ENCODE measurements at regions not wholly inside any gene's neighbourhood (a gene's known extent, or its start where the extent isn't known, plus 50 kb on each side); places are given as distances from the start of the nearest gene placed in this dataset.

DNA sequence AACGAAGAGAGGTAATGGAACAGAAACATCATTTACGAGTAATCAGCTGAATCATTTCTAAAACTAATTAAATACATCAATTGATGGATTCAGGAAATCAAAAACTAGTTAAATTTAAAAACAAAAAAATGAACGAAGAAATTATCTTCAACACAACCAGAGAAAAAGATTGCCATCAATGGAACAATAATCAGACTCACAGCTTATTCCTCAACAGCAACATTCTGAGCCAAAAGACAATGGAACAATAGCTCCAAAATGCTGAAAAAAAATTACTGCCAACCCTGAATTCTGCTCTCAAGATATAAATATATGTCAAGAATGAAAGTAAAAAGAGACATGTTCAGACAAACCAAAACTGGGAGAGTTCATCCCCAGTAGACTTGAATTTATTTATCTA, 65.5 kb upstream of the KLF3 start:
- DNase-seq (ENCODE audit: low read depth in 2 of 2), result no peak

DNA sequence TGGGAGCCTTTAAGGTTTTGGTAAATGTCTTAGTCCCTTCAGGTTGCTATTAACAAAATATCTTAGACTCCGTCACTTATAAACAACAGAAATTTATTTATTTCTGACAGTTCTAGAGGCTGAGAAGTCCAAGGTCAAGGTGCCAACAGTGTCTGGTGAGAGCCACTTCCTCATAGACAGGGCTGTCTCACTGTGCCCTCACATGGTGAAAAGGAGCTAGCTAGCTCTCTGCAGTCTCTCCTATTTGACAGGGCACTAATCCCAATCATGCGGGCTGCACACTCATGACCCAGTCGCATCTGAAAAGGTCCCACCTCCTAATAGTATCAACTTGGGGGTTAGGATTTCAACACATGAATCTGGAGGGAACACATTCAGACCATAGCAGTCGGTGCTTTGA, 63.4 kb upstream of the KLF3 start:
- no peak for DNase-seq (ENCODE audit: low read depth in 2 of 2)

DNA sequence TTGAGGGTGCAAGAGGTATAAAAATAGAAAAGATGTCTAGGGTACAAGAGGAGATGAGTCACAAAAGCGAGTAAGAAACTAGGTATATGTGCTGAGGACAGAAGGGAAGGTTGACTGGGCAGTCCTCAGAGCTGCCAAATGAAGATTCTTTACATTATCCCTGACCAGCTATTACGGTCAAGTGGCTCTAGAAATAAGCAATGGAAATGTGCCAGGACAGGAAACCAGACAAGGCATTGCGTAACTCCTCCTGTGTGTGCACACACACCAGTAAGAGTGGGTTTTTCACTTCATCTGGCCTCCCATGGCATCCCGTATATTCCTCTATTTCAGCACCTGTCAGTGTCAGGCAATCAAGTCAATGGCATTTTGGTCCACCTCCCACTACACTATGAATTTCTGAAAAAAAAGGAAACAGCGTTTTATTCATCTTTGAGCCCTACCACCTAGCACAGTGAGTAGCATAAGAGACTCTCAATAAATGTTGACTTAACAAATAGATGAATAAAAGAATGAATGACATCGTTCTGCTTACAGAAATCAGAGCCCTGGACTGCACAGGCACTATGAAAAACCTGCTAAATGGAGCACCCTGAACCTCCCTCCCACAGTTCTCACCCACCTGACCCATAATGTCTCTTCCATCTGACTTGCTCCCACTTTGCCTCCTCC, 62.6 kb upstream of the KLF3 start:
- DNase-seq (ENCODE audit: low read depth in 2 of 2), result no peak

DNA sequence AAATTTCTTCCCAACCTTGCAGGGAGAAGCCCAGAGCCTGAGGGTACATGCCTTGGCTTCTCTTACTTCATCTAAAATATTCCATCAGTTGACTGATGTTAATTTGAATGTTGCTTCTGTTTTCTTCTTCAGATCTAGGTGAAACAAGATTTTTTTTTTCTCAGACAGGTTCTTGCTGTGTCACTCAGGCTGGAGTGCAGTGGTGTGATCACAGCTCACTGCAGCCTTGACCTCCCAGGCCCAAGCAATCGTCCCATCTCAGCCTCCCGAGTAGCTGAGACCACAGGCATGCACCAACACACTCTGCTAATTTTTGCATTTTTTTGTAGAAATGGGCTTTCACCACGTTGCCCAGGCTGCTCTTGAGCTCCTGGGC, 62.1 kb upstream of the KLF3 start:
- DNase-seq (ENCODE audit: low read depth in 2 of 2), result no peak

DNA sequence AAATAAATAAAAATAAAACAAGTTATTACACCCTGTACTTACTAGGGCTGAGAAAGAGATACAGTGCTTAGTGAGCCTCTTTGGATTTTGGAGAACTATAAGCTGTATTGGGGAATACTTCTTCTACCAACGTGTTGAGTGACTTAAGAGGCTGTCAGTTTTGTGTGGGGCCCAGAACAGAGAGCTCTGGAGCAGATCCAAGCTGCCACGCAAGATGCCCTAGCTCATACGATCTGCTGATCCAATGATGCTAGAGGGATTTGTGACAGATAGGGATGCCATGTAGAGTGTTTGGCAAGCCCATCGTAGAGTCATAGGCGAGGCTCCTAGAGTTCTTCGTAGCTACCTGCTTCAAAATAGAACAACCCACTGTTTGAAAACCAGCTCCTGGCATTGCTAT, 60.3 kb upstream of the KLF3 start:
- no peak for DNase-seq (ENCODE audit: low read depth in 2 of 2)

DNA sequence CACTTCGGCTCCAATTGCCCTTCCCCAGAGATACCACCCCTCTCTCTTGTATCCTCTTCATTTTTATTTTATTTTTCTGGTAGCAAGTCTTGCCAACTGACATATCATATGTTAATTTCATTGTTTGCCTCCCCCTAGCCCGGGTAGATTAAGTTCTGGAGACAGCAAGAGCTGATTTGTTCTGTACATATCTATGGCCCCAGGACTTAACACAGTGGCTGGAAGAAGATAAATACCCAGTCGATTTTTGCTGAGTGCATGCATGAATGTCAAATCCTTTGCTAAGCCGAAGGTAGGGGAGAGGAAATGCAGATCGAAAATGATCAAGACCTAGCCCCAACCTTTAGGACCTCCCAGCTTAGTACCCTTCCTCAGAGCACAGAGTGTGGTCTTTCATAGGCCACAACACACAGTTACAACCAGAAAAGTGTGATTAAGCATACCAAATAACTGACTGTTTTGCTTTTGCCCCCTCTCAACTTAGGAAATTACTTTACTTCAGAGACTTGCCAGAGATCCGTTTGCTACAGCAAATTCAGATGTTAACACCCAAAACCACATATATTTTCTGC, 58.7 kb upstream of the KLF3 start:
- no peak for DNase-seq (ENCODE audit: low read depth in 2 of 2)

DNA sequence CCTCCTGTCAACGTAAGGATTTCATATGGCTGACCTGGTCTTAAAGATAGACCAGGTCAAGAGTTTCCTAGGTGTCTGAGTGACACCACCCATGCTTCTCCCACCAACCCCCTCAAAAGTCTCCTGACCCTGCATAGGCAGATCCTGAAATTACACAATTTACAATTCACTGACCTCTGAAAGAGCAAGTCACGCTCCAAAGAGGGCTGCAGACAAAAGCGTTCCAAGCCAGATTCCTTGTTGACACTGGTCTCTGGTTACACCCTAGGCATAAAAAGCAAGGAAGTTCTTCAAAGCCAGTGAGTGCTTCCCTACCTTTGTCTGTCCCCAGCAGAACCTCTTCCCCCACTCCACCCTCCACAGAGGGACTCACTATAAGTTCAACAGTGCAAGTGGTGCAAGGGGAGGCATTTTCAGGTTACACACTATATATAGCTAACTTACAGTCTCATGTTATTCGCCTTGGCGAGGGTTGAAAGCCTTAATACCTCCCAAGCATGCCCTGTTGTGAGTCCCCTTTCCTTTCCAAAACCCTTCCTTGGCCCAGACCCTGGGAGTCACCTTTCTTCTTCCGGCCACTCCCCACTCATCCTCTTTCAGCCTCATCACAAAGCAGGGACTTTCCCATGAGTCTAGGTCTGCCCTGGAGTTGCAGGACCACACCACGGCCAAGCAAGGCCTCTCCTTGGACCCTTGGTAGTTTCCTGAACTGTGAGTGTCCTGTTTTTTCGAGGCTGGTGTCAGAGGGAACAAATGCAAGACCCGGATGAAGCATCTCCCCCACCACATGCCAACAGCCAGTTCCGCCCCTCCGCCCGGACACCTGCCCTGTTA, 58.0 kb upstream of the KLF3 start:
- no peak for DNase-seq (ENCODE audit: low read depth in 2 of 2)

DNA sequence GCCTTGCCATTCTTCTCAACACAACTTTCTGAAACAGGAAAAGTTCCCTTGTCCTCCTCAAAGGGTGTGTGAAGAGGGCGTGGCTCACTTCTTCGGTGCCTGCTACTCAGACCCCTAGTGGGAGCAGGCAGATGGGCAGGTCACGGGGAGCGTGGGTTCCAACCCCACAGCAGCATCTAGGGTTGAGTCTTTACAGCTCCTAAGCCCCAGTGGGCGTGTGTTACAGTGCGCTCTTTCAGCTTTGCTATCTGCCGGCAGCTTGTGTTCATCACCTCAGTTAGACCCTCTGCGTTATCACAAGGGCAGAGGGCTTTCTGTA, 57.5 kb upstream of the KLF3 start:
- no peak for DNase-seq (ENCODE audit: low read depth in 2 of 2)

DNA sequence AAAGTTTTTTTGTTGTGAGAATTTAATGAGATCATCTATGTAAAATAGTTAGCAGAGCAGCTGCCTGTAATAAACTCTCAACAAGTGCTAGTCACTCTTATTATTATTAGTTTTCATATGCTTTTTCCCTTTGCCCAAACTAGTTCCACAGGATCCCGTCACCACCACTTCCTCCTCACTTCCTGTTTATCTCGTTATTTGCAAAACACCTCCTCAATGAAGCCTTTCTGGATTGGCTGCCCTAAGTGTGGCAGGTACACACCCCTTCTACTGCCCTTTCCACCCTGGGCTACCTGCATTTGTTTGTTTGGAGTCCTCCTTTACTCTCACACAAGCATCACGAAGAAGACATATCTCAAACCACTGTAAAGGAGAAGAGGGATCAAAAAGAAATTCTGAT, 54.4 kb upstream of the KLF3 start:
- DNase-seq (ENCODE audit: low read depth in 2 of 2), result no peak

DNA sequence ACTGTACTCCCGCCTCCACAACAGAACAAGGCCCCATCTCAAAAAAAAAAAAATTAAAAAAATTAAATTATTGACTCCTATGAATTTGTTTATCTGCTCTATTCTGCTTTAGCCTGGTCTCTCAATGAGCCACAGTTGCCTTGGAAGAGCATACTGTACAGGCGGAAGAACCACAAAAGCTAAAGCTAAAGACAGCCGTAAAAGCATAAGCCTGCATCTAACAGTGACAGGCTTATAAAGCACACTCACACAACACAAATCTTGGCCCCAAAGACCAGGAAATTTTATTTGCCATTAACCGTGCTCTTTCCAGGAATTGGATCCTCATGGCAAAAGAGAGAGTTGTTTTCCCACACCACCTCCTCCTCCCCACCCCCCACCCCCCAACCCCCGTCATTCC, 53.5 kb upstream of the KLF3 start:
- no peak for DNase-seq (ENCODE audit: low read depth in 2 of 2)

DNA sequence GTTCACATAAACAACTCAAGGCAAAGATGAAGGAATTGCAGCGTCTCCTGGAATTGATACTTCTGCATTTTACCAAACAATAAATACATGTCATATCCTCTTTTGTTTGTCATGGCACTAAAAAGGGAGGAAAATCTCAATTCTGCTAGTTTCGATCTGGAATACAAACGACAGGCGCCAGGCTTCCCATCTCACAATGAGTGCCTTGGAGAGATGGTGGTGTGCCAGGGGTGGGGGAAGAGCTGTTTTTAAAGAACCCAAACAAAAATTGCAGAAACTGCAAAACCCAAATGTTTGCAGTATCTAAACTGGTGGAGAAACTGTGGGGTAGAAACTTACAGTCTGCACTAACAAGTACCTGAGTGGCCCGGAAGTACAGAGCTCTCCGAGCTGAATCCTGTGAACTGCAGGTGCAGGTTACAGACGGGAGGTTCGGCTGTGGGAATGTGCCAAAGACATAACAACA, 53.0 kb upstream of the KLF3 start:
- DNase-seq (ENCODE audit: low read depth in 2 of 2), result no peak

DNA sequence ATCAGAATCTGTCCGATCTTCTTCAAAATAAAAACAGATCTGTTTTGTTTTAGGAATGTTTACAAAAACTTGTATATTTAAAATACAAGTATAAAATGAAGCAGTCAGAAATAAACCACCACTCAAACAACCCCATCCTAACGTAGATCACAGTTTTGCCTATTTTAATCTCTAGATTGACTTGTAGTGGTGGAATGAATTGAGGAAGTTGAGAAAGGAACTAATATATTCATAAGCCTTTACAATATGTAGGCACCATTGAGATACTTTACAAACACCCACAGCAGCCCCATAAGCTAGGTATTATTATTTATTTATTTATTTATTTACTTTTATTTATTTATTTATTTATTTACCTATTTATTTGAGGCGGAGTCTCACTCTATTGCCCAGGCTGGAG, 52.3 kb upstream of the KLF3 start:
- no peak for DNase-seq (ENCODE audit: low read depth in 2 of 2)

DNA sequence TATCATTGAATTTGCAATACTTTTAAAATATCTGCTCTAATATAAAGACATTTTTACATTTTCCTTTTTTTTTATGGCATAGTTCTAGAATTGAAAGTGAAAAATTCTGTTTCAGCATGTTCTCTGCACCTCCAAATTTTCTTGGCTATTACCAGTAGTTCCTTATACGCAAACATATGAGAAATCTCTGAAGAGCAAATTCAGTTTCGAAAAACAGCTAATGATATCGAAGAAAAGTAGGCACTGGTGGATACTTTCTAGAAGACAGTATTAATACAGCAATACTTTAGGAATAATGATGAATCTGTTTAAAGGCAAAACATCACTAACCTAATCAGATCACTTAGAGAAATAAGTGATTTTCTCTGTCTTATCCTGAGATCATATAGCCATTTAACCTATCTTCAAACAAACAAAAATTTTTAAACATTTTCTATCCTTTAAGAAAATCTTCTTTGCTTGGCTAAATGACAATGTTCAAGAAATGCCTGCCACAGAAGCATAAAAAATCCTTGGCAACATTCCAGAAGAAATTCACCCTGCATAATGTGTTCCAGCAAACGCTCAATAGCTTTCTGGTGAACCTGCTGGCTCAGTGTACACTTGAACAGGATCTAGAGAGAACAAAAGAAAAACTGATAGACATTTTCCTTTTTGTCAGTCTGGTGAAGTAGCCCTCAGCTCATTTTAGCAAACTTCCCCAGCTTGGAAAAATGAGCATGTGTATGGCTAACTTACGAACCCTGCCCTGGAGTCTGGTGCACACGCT, 51.2 kb upstream of the KLF3 start:
- DNase-seq (ENCODE audit: low read depth in 2 of 2), result no peak

All from stimulated activated CD4-positive, alpha-beta T cell treated with anti-CD3 and anti-CD28 coated beads, Interleukin-4, amount 100 ng/mL, for 48 hours (primary cell).